Stimulated activated CD4-positive, alpha-beta T cell treated with anti-CD3 and anti-CD28 coated beads, Interleukin-2, amount 100 ng/mL, for 48 hours (primary cell): ENCODE measurements at regions not wholly inside any gene's neighbourhood (a gene's known extent, or its start where the extent isn't known, plus 50 kb on each side); places are given as distances from the start of the nearest gene placed in this dataset.
"Not testable (repeated sequence)": the region's sequence is repeated elsewhere in the genome, so short reads cannot be mapped to it uniquely, and the experiment has no call there.

ENCODE experiments used
- DNase-seq, 2 donors: peaks; one replicate each; pipeline ENCODE4 v3.0.0-alpha.2; 2020

DNA sequence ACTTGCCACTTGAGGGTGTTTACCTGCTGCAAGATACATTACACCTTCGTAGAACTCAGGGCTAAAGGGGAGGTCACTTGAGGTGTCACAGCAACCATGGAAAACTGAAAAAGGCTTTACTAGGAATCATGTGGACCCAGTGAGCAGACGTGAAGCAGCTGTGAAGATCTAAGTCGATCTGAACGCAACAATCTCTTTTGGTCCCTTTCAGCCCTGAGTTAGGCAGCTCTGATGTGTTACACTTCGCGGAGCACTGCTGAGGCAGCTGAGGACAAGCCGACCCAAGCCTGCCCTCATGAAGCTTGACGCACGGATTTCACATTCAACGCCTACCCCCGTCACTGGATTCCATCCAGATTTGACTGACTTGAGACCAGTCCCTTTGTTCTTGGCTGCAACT lies 75.8 kb upstream of the NPAS2 start:
- no peak for DNase-seq

DNA sequence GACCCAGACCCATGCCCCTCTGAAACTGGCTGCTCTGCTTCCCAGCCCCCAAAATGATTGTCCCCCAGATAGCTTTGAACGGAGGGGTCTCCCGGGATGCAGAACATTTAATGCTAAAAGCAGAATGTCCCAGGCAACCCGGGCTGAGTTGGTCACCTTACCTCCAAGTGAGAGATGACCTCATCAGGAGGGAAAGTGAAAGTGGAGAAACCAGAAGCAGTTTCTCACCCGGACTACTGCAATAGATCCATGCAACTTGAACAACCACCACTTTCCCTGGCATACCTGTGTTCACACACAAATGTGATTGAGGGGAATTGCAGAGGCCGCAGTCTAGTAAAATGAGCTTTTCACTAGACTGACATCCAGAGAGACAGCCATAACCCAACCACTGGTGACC lies 75.3 kb upstream of the NPAS2 start:
- no peak for DNase-seq

DNA sequence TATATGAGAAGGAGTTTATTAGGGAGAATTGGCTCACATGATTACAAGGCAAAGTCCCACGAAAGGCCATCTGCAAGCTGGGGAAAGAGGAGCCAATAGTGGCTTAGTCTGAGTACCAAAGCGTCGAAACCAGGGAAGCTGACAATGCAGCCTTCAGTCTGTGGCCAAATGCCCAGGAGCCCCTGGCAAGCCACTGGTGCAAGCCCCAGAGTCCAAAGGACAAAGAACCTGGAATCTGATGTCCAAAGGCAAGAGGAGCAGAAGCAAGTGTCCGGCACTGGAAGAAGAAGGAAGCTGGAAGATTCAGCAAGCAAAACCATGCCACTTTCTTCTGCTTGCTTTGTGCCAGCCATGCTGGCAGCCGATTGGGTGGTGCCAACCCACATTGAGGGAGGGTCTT lies 74.3 kb upstream of the NPAS2 start:
- no peak for DNase-seq

DNA sequence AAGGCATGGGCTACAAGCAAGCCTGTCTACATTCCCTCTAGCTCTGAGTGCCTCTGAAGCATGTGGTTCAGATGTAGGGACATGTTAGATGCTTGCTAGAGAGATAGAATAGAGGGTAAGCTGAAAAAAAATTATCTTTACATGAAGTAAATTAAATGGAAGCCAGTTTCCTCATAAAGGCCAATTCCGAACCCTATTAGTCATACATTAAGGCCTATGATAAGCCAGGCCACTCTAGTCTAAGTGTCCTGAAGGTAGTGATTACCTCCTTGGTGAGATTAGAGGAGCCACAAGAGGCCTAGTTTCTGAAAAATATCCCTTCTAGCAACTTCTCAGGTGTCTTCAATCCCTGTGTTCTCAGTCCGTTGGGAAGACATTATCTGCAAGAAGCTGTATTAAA lies 72.4 kb upstream of the NPAS2 start:
- DNase-seq = no peak

DNA sequence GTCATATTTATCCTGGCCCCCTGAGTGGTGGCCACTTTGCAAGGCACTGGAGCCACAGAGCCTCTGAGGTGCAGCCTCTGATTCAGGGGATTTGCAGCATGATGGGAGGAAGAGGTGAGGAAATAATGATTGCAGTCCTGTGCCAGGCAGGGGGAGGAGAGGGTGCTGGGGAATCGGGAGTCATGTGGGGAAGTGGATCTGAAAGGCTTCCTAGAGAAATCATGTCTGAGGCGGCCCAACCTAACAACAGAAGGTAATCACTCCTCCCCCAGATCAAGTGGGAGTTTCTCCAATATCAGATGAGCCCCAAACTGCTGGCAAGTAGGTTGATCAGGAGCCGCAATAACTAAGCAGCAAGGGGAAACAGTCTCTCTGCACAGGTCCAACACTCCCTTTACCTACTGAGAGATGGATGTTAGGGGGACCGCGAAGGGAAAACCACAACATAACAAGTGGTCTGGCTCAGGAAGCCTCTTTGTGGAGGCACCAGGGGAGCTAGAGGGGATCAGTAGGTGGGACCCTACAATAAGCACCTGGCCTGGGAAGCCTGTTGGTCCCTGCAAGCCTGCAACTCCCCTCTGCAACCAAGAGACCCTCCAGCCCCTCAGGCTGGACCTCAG lies 71.8 kb upstream of the NPAS2 start:
- no peak for DNase-seq

DNA sequence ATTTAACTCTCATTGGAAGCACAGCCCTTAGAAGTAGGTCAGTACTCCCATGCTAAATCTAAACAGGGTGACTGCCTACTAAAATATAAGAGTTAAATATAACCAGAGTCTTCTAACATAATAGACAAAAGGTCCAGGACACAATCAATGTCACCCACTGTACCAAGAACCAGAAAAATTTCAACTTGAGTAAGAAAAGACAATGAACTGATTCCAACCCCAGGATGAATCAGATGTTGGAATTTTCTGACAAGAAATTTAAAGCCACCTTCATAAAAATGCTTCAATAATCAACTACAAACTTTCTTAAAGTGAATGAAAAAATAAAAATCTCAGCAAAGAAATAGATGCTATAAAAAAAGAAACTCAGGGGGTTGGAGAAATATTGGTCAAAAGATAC lies 71.3 kb upstream of the NPAS2 start:
- no peak for DNase-seq

DNA sequence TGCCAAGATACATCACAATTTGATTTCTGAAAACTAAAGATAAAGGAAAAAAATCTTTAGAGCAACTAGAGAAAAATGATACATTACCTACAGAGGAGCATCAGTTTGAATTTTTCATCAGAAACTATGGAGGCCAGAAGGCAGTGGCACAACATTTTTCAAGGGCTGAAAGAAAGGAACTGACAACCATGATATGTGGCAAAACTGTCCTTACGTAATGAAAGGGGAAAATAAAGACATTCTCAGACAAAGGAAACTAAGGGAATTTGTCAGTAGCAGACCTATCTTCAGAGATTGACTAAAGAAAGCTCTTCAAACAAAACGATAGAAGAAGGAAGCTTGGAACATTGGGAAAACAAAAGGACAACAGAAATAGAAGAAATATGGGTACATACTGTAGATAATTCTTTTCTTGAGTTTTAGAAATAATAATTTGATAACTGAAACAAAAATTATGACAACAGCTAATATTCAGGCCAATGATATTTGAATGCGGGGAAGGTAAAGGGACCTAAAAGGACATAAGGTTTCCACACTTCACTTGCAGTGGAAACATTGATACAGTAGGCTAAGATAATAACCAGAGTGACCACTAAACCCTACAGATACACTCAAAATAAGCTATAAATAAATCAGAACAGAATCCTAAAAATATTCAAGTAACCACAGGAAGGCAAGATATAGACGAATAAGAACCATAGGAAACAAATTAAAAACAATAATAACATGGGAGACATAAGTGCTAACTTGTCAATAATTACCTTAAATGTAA lies 70.0 kb upstream of the NPAS2 start:
- DNase-seq = no peak

DNA sequence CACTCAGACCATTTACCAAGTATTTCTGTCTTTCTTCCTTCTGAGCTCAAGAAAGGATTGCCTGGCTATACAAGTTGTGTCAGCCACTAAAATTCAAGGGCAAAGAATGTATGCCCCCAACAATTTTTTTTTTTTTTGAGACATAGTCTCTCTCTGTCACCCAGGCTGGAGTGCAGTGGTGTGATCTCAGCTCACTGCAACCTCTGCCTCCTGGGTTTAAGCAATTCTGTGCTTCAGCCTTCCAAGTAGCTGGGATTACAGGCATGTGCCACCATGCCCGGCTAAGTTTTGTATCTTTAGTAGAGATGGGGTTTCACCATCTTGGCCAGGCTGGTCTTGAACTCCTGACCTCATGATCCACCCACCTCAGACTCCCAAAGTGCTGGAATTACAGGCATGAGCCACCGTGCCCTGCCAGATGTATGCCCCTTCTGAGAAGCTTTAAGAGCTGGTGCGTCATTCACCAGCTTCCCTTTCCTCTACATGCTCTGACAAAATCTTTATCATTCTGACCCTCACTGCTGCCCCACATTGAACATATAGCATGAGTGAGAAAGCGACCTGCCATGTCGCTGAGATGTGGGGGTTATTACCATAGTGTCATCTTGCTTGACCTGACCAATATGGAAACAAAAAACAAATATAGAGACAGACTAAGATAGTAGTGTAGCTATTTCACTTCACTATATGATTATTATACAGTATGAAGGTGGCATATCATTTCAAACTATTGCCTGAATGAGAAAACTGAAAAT lies 67.9 kb upstream of the NPAS2 start:
- not testable (repeated sequence) for DNase-seq

DNA sequence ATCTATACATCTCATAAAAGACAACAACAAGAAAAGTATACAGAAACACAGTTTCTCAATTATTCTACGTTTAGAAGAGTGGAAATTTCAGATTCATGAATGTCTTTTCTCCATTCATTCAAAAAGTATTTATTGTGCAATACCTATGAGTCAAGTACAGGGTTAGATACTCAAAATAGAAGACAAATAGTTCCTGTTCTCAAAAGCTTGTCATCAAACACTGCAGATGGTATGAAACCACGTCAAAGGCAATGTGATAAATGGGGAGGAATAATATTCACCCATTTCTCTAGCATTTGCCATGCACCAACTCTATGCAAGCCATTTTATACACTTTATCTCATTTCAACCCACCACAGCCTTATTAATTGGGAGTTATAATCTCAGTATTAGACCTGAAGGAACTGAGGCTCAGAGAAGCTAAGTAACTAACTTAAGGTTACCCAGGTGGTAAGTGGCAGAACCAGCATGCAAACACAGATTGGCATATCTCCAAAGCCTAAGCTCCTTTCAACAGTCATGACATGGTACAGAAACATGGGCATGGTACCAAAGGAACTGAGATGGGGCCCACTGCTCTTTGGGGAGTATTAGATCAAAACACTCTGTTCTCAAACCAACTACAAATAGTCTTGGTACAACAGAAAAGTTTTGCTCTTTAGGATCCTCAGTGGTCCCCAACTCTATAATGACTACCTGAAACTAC lies 67.2 kb upstream of the NPAS2 start:
- no peak for DNase-seq

DNA sequence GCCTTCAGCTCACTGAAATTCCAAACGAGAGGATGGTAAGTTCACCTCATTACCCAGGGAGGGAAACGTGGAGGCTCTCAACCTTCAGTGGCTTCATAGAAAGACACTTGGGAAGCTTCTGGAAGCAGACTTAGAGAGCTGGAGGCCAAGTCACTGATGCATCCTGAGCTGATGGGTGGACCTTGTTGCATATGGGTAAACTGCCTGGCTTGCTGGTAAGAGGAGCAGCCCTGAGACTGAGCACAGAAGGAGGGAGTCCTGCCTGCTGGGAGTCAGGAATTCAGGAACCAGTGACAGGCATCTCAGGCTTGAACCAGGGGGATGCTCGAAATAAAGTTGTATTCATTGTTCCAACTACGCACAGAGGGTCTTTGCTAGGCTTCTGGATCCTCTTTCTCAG lies 66.5 kb upstream of the NPAS2 start:
- DNase-seq = no peak

DNA sequence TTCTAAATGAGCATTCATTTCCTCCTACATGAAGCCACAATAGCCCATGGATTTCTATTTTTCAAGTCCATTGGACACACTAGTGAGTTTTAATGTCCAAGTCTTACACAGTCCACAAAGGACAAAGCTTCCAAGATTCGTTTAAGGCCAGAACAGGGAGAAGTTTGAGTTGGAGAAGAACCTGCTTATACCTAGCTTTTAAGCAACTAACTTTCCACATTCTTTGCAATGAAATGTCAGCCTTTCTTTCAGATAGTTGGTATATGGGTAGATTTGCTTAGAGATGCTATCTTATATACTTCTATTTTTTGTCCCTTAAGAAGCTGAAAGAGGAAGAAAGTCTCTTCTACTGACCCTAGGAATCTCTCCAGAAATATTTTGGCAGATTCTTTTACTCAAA lies 66.1 kb upstream of the NPAS2 start:
- DNase-seq = no peak

DNA sequence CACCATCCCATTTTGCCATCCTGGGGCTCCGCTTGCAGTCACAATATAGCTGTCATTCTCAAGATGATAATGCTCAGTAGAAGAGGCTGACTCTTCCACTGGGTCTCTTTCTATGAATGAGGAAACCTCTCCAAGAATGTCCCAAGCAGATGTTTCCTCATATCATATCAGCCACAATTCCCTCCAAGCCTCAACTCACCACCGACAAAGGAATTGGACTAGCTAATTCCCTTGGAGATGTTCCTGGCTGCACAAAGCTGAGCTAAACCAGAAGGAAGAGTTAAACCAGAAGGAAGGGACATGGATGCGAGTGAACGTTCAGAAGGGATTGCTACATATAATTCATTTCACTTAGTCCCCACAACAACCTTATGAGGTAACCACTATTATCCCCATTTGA lies 65.0 kb upstream of the NPAS2 start:
- DNase-seq = no peak

DNA sequence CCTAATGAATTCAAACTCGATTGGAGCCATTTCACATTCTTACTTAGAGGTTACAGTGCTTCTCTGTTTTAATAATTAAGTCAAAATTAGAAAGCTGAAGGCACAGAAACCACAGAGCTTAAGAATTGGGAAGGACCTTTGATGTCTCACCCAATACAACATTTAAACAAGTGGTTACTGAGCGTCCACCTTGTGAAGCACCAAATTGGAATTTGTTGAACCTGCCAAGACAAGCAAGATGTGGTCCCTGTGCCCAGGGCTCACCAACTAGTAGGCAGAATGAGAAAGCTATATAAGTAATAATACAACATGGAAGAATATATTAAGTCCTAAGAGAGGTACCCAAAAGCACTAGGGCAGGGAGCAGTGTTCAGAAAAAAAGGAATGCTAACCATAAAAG lies 64.5 kb upstream of the NPAS2 start:
- no peak for DNase-seq

DNA sequence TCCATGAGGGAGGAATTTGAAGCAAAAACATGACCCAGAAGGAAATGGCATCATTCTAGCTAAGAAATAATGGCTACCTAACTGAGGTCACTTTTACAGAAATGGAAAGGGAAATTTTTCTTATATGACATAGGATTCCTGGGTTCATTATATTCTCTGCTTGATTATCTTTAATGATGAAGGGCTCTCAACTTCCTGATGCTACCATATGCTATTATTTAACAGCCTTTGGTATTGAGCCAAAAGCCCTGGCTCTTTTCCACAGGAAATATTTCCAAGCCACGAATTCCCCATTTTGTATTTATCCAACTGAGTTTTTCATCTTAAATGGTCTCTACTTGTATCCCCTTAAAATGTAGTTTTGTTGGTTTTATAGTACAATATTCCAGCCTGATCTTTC lies 63.2 kb upstream of the NPAS2 start:
- no peak for DNase-seq

DNA sequence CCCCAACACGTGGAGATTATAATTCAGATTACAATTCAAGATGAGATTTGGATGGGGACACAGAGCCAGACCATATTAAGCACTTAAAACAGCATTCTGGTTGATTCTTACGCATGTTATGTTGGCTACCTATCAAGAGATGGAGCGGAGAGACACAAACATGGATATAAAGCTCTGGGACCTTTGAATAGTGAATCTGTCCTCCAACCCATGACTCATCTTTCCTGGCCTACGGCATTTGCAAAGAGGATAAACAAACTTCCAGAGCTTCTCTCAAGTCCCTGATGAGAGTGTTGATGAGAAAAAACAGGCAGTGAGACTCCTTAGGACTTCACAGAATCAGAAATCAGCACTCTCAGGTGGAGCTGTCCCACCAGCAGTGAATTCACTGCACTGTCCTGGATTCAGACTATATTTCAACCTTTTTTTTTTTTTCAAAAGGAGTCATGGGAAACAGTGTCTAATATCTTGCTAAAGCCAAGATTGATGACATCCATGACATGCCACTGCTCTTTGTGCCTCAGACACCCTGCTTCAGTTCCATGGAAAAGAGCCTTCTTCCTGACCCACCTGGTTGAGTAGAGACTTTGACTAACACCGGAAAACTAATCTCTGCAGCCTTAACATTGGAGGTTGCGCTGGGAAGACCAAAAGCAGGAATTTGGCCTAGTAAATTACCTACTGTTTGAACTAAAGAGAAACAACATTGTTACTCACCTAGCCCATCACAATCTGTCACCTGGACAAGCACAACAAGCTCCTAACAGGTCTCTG lies 62.1 kb upstream of the NPAS2 start:
- DNase-seq = no peak

DNA sequence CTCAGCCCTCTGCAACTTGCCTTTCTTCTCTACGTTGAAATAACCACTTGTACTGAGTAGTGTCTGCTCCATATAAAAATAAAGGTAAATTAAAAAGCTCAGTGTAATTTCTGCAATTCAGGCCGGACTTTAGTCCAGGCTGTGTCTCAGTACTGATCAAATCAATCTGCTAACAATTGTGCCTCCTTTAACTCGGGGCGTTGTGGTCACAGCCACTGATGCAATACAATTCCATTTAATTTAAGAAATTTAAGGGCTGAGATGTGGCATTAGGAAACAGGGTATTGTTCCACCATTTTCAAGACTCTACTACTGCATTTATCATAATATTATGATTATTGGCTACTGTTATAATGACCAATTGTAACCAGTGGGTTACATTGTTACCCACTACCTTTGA lies 60.0 kb upstream of the NPAS2 start:
- no peak for DNase-seq

DNA sequence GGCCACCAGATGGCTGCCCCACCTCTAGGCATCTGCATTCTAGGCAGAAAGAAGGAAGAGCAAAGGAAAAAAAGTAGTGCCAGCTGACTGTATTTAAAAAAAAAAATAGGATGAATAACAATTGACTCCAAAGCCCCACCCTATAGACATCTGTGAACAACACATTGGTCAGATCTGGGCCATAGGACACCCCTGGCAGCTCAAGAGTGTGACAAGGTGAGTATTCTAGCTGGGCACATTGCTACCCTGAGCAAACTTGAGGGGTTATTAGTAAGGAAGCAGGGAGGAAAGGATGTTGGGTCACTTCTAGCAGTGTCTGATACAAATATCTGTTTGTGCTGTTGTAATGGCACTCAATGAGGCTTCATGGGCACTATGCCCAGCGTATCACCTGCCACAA lies 58.6 kb upstream of the NPAS2 start:
- no peak for DNase-seq

DNA sequence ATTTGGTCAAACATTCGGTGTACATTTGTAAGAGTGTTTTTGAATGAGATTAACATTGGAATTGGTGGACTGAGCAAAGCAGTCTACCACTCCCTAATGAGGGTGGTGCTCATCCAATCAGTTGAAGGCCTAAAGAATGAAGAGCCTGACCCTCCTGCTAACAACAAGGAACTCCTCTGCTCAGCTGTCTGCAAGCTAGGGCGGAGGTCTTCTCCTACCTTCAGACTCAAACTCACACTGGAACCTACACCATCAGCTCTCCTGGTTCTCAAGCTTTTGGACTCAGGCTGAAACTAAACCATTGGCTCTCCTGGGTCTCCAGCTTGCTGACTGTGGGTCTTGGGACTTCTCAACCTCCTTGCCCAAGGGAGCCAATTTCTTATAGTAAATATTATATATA lies 55.5 kb upstream of the NPAS2 start:
- no peak for DNase-seq

DNA sequence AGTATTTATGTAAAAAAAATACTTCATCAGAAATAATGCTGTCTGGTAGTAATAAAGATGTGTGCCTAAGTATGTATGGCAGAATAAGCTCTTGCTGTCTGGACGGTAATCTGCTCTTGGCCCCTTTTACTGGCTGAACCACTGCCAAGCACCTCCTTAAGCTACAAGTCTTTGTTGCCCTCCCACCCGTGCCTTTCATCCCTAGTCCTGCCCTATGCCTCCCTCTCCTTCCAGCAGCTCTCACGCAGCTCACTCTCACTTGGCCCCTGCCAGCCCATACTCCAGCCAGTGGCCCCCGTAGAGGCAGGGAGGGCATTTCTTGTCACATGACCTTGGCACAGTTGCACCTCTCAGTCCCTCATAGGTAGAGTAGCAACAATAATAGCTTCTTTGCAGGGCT lies 54.5 kb upstream of the NPAS2 start:
- DNase-seq = no peak

DNA sequence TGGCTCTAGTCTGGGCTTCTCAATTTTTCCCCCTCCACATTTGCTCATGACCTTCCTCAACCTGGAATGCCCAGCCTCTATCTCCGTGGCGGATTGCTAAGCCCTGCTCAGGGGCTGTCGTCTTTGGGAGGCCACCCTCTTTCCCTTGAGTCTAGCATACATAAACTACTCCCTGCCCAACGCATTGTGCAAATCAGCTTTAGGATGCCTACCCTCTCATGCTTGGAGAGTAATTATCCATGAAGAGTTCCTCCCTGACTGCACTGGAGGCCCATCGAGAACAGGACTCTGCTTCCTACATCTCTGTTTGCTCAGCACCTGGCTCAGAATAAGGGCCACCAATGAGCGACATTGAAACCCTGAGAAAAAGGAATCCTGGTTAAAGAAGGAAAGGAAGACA lies 53.7 kb upstream of the NPAS2 start:
- DNase-seq = no peak

DNA sequence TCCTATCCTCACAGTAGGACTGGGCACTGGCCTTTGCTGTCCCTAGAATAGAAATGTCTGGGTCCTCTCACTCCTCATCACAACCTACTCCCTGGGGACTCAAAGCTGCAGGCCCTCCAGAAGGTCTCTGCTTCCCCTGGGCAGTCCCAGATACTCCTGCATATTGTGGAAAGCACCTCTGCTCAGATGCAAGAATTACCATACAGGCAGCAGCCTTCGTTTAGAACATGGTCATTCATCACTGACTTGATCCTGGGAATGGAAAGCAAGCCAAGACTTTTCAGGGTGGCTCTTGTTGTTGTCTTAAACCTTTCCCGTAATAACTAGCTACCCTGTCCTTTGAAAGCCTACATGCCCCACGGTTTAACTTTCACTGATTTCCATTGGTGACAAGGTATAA lies 53.1 kb upstream of the NPAS2 start:
- DNase-seq = no peak

DNA sequence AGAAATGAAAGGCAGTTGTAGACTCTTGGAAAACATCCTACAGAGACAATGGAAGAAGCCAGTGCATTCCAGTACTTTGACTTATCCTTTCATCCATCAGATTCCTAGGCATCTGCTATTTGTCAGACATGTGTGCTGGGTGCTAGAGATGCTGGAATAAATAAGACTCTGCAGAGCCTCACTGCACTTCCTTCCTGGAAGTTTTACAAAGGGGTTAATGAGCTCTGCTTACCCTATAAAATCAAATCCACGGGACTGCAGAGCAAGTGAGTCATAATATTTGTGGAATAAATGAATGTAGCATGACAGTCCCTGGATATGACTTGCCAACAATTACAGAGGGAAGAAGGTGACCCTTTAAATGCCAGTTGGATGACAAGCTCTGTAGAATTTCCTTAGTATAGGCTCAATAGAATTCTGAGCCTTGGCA lies 52.7 kb upstream of the NPAS2 start:
- no peak for DNase-seq
